ENCODE measurements at regions not wholly inside any gene's neighbourhood (a gene's known extent, or its start where the extent isn't known, plus 50 kb on each side); places are given as distances from the start of the nearest gene placed in this dataset.

GRCh38 chr20:11522366-11522741 lies 395.3 kb upstream of the BTBD3 start:
- Histone ChIP-seq H3K9me3 (ENCODE audit: severe bottlenecking) (peaks cover 4% of the 10 kb centered on the region), H3K27ac (ENCODE audit: poor library complexity, severe bottlenecking) (no peak overlapping the region), H3K4me3 (ENCODE audit: severe bottlenecking) (no peak overlapping the region), H3K27me3 (ENCODE audit: insufficient read depth, poor library complexity, severe bottlenecking) (no peaks in the 10 kb centered on the region), H3K4me1 (ENCODE audit: insufficient read depth, poor library complexity, severe bottlenecking) (no peaks in the 10 kb centered on the region), H3K36me3 (ENCODE audit: low read depth) (no peaks in the 10 kb centered on the region)
- ATAC-seq (ENCODE audit: low read depth), result no peak
- DNase-seq (ENCODE audit: low spot score), result no peak
- TF ChIP-seq CTCF (IDR thresholded peaks at IDR 0.05; ENCODE audit: poor library complexity, severe bottlenecking), result no peak

GRCh38 chr20:11529047-11529446 lies 388.6 kb upstream of the BTBD3 start:
- ATAC-seq (ENCODE audit: low read depth) (no peak), DNase-seq (ENCODE audit: low spot score) (no peak)
- H3K4me1 ChIP-seq (ENCODE audit: insufficient read depth, poor library complexity, severe bottlenecking), result no peaks in the 10 kb centered on the region
- no peak overlapping the region for H3K4me3 ChIP-seq (ENCODE audit: severe bottlenecking)
- no peak for TF ChIP-seq CTCF (IDR thresholded peaks at IDR 0.05; ENCODE audit: poor library complexity, severe bottlenecking)
- no peak overlapping the region for H3K27ac ChIP-seq (ENCODE audit: poor library complexity, severe bottlenecking)
- peaks cover 8% of the 10 kb centered on the region for H3K9me3 ChIP-seq (ENCODE audit: severe bottlenecking)
- no peaks in the 10 kb centered on the region for H3K36me3 ChIP-seq (ENCODE audit: low read depth)
- no peaks in the 10 kb centered on the region for H3K27me3 ChIP-seq (ENCODE audit: insufficient read depth, poor library complexity, severe bottlenecking)

GRCh38 chr20:11537032-11537431 lies 380.7 kb upstream of the BTBD3 start:
- H3K9me3 ChIP-seq (ENCODE audit: severe bottlenecking), result no peaks in the 10 kb centered on the region
- TF ChIP-seq CTCF (IDR thresholded peaks at IDR 0.05; ENCODE audit: poor library complexity, severe bottlenecking), result no peak
- H3K36me3 ChIP-seq (ENCODE audit: low read depth), result no peaks in the 10 kb centered on the region
- H3K27me3 ChIP-seq (ENCODE audit: insufficient read depth, poor library complexity, severe bottlenecking), result no peaks in the 10 kb centered on the region
- ATAC-seq (ENCODE audit: low read depth) (no peak), DNase-seq (ENCODE audit: low spot score) (no peak)
- no peaks in the 10 kb centered on the region for H3K4me1 ChIP-seq (ENCODE audit: insufficient read depth, poor library complexity, severe bottlenecking)
- H3K4me3 ChIP-seq (ENCODE audit: severe bottlenecking), result no peak overlapping the region
- H3K27ac ChIP-seq (ENCODE audit: poor library complexity, severe bottlenecking), result no peak overlapping the region

- no peak for TF ChIP-seq CTCF (IDR thresholded peaks at IDR 0.05; ENCODE audit: poor library complexity, severe bottlenecking)
- peaks cover 14% of the 10 kb centered on the region for H3K4me1 ChIP-seq (ENCODE audit: insufficient read depth, poor library complexity, severe bottlenecking)
- H3K27ac ChIP-seq (ENCODE audit: poor library complexity, severe bottlenecking), result no peak overlapping the region
- no peaks in the 10 kb centered on the region for H3K9me3 ChIP-seq (ENCODE audit: severe bottlenecking)
- H3K27me3 ChIP-seq (ENCODE audit: insufficient read depth, poor library complexity, severe bottlenecking), result no peaks in the 10 kb centered on the region
- H3K36me3 ChIP-seq (ENCODE audit: low read depth), result no peaks in the 10 kb centered on the region
- ATAC-seq (ENCODE audit: low read depth) (no peak), DNase-seq (ENCODE audit: low spot score) (no peak)
- H3K4me3 ChIP-seq (ENCODE audit: severe bottlenecking), result no peak overlapping the region
Observed at GRCh38 chr20:11539450-11539849, 378.2 kb upstream of the BTBD3 start.

- ATAC-seq (ENCODE audit: low read depth) (no peak), DNase-seq (ENCODE audit: low spot score) (no peak)
- Histone ChIP-seq H3K4me1 (ENCODE audit: insufficient read depth, poor library complexity, severe bottlenecking) (peaks cover 14% of the 10 kb centered on the region), H3K36me3 (ENCODE audit: low read depth) (no peaks in the 10 kb centered on the region), H3K4me3 (ENCODE audit: severe bottlenecking) (no peak overlapping the region), H3K9me3 (ENCODE audit: severe bottlenecking) (no peaks in the 10 kb centered on the region), H3K27ac (ENCODE audit: poor library complexity, severe bottlenecking) (no peak overlapping the region), H3K27me3 (ENCODE audit: insufficient read depth, poor library complexity, severe bottlenecking) (no peaks in the 10 kb centered on the region)
- TF ChIP-seq CTCF (IDR thresholded peaks at IDR 0.05; ENCODE audit: poor library complexity, severe bottlenecking), result no peak
Observed at GRCh38 chr20:11540558-11540957, 377.1 kb upstream of the BTBD3 start.

Data from RWPE2 (cell line).